Cardiac muscle cell (in vitro differentiated cells and primary cell): ENCODE measurements at regions not wholly inside any gene's neighbourhood (a gene's known extent, or its start where the extent isn't known, plus 50 kb on each side); places are given as distances from the start of the nearest gene placed in this dataset.

ENCODE experiments used
- DNase-seq, 2 donors: peaks; one replicate each; pipeline versions ENCODE4 v3.0.0 to v3.0.0-alpha.2; 2010 to 2017; ENCODE audit warnings: low read depth in 1 of 2, low spot score in 1 of 2
- H3K27ac ChIP-seq: fragments of 200-600 bp; sonication (generic); 2 replicates; pipeline ENCODE4 v1.5.1; 2016
- H3K27me3 ChIP-seq: fragments of 200-600 bp; sonication (generic); 2 replicates; pipeline ENCODE4 v1.6.0; 2016; ENCODE audit warnings: control low read depth
- H3K36me3 ChIP-seq: fragments of 200-600 bp; sonication (generic); 2 replicates; pipeline ENCODE4 v1.5.1; 2016; ENCODE audit warnings: control low read depth
- H3K4me1 ChIP-seq: fragments of 200-600 bp; sonication (generic); 2 replicates; pipeline ENCODE4 v1.8.1; 2017; ENCODE audit warnings: low read depth, mild to moderate bottlenecking, mixed run types
- H3K4me3 ChIP-seq: fragments of 200-600 bp; sonication (generic); 2 replicates; pipeline ENCODE4 v1.5.1; 2016; ENCODE audit warnings: mild to moderate bottlenecking
- H3K9me3 ChIP-seq: fragments of 200-600 bp; sonication (generic); 2 replicates; pipeline ENCODE4 v1.5.1; 2017; ENCODE audit warnings: low read depth, mild to moderate bottlenecking, control low read depth
- CTCF ChIP-seq: IDR thresholded peaks from 2 replicates; pipeline ENCODE4 v1.5.1; 2012; ENCODE audit warnings: low read depth, mild to moderate bottlenecking, low read length

- H3K4me3 ChIP-seq: no peak overlapping the region
- no peaks in the 10 kb centered on the region for H3K36me3 ChIP-seq
- no peaks in the 10 kb centered on the region for H3K27me3 ChIP-seq
- no peak for DNase-seq
- no peak overlapping the region for H3K27ac ChIP-seq
- no peaks in the 10 kb centered on the region for H3K9me3 ChIP-seq
- peaks cover 3% of the 10 kb centered on the region for H3K4me1 ChIP-seq
- TF ChIP-seq CTCF: no peak
Observed at GRCh38 chr14:58820032-58820431, 182.3 kb downstream of the DACT1 start.

- Histone ChIP-seq H3K9me3 (no peaks in the 10 kb centered on the region), H3K36me3 (no peaks in the 10 kb centered on the region), H3K4me1 (peaks cover 3% of the 10 kb centered on the region), H3K27me3 (no peaks in the 10 kb centered on the region), H3K4me3 (no peak overlapping the region), H3K27ac (no peak overlapping the region)
- DNase-seq: no peak
- no peak for TF ChIP-seq CTCF
Observed at GRCh38 chr14:58821421-58821820, 183.7 kb downstream of the DACT1 start.

- DNase-seq: no peak
- Histone ChIP-seq H3K27ac (no peak overlapping the region), H3K27me3 (no peaks in the 10 kb centered on the region), H3K36me3 (no peaks in the 10 kb centered on the region), H3K4me3 (no peak overlapping the region), H3K9me3 (no peaks in the 10 kb centered on the region), H3K4me1 (peaks cover 3% of the 10 kb centered on the region)
- no peak for TF ChIP-seq CTCF
Observed at GRCh38 chr14:58822856-58823255, 185.1 kb downstream of the DACT1 start.

- H3K4me1 ChIP-seq: peaks cover 3% of the 10 kb centered on the region
- H3K27me3 ChIP-seq: no peaks in the 10 kb centered on the region
- H3K36me3 ChIP-seq: no peaks in the 10 kb centered on the region
- no peak for TF ChIP-seq CTCF
- no peak overlapping the region for H3K4me3 ChIP-seq
- no peak overlapping the region for H3K27ac ChIP-seq
- DNase-seq: no peak
- H3K9me3 ChIP-seq: no peaks in the 10 kb centered on the region
Observed at GRCh38 chr14:58823312-58823711, 185.6 kb downstream of the DACT1 start.

- Histone ChIP-seq H3K27me3 (no peaks in the 10 kb centered on the region), H3K4me1 (peaks cover under 1% of the 10 kb centered on the region), H3K9me3 (no peaks in the 10 kb centered on the region), H3K4me3 (no peak overlapping the region), H3K36me3 (no peaks in the 10 kb centered on the region), H3K27ac (no peak overlapping the region)
- no peak for DNase-seq
- TF ChIP-seq CTCF: no peak
Observed at GRCh38 chr14:58824106-58824505, 186.3 kb downstream of the DACT1 start.

- no peak for TF ChIP-seq CTCF
- H3K27me3 ChIP-seq: no peaks in the 10 kb centered on the region
- H3K36me3 ChIP-seq: no peaks in the 10 kb centered on the region
- H3K27ac ChIP-seq: no peak overlapping the region
- H3K4me3 ChIP-seq: no peak overlapping the region
- H3K4me1 ChIP-seq: peaks cover 4% of the 10 kb centered on the region
- DNase-seq: no peak
- H3K9me3 ChIP-seq: no peaks in the 10 kb centered on the region
Observed at GRCh38 chr14:58824796-58825195, 187.0 kb downstream of the DACT1 start.
